ENCODE measurements at regions not wholly inside any gene's neighbourhood (a gene's known extent, or its start where the extent isn't known, plus 50 kb on each side); places are given as distances from the start of the nearest gene placed in this dataset.

DNA sequence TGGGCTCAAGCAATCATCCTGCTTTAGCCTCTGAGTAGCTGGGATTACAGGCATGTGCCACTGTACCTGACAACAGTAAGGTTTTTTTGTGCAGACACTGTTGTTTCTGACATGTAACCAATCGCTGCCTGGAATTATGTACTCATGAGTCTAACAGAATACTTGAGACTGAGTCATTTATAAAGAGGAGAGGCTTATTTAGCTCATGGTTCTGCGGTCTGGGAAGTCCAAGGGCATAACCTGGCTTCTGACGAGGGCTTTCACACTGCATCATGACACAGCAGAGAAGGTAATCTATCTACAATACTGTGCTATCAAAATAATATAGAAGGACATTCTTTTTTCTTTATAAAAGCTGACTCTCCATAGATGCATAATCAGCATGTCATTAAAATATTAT, 115.5 kb upstream of the STOX2 start:
- TF ChIP-seq, protein P1, sequence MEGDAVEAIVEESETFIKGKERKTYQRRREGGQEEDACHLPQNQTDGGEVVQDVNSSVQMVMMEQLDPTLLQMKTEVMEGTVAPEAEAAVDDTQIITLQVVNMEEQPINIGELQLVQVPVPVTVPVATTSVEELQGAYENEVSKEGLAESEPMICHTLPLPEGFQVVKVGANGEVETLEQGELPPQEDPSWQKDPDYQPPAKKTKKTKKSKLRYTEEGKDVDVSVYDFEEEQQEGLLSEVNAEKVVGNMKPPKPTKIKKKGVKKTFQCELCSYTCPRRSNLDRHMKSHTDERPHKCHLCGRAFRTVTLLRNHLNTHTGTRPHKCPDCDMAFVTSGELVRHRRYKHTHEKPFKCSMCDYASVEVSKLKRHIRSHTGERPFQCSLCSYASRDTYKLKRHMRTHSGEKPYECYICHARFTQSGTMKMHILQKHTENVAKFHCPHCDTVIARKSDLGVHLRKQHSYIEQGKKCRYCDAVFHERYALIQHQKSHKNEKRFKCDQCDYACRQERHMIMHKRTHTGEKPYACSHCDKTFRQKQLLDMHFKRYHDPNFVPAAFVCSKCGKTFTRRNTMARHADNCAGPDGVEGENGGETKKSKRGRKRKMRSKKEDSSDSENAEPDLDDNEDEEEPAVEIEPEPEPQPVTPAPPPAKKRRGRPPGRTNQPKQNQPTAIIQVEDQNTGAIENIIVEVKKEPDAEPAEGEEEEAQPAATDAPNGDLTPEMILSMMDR (IDR thresholded peaks at IDR 0.05), result no peak
- no peak for TF ChIP-seq POLR2A (IDR thresholded peaks at IDR 0.05)

Data from body of pancreas (tissue), 4 donors.